Stimulated activated naive CD8-positive, alpha-beta T cell treated with anti-CD3 and anti-CD28 coated beads, Interleukin-15, amount 100 ng/mL, for 72 hours (primary cell): ENCODE measurements at regions not wholly inside any gene's neighbourhood (a gene's known extent, or its start where the extent isn't known, plus 50 kb on each side); places are given as distances from the start of the nearest gene placed in this dataset.
"Not testable (repeated sequence)": the region's sequence is repeated elsewhere in the genome, so short reads cannot be mapped to it uniquely, and the experiment has no call there.

Experiments
- ATAC-seq: fragments of 150-1000 bp; cut with Tn5 transposase; 2 replicates; pipeline ENCODE4 v1.10.0; 2021; ENCODE audit warnings: mild to moderate bottlenecking, moderate library complexity
- DNase-seq, 2 donors: peaks; one replicate each; pipeline ENCODE4 v3.0.0; 2021 to 2022
- H3K27ac Mint-ChIP-seq, 2 donors: one replicate each; pipeline ENCODE4 v1.8.0; 2022; ENCODE audit warnings: mild to moderate bottlenecking in 2 of 2, mixed read lengths in 2 of 2, moderate library complexity in 2 of 2
- H3K27me3 Mint-ChIP-seq: one replicate; pipeline ENCODE4 v1.8.0; 2022; ENCODE audit warnings: mixed read lengths
- H3K4me1 Mint-ChIP-seq: one replicate; pipeline ENCODE4 v1.8.0; 2022; ENCODE audit warnings: mild to moderate bottlenecking, mixed read lengths
- H3K4me3 Mint-ChIP-seq, 2 donors: one replicate each; pipeline ENCODE4 v1.8.0; 2022; ENCODE audit warnings: mild to moderate bottlenecking in 2 of 2, mixed read lengths in 2 of 2, moderate library complexity in 1 of 2
- H3K9me3 Mint-ChIP-seq, 2 donors: one replicate each; pipeline ENCODE4 v1.8.0; 2022; ENCODE audit warnings: mixed read lengths in 2 of 2

- H3K9me3 Mint-ChIP-seq, result no peaks in the 10 kb centered on the region
Observed at GRCh38 chr10:14438576-14438975, 107.9 kb upstream of the FRMD4A start.

GRCh38 chr10:14438057-14438456 lies 107.3 kb upstream of the FRMD4A start:
- Mint-ChIP-seq H3K4me3 (no peak overlapping the region), H3K27me3 (peaks cover 46% of the 10 kb centered on the region), H3K9me3 (no peaks in the 10 kb centered on the region), H3K4me1 (no peaks in the 10 kb centered on the region), H3K27ac (no peak overlapping the region)
- DNase-seq (no peak), ATAC-seq (no peak)

More at GRCh38 chr10:14438576-14438975, 107.9 kb upstream of the FRMD4A start:
- DNase-seq, result no peak
- Mint-ChIP-seq H3K27me3 (peaks cover 43% of the 10 kb centered on the region), H3K4me3 (no peak overlapping the region), H3K27ac (no peak overlapping the region), H3K4me1 (no peaks in the 10 kb centered on the region)
- no peak for ATAC-seq

GRCh38 chr10:14435976-14436632 lies 105.4 kb upstream of the FRMD4A start:
- Mint-ChIP-seq H3K27ac (no peak overlapping the region), H3K4me1 (no peaks in the 10 kb centered on the region), H3K4me3 (no peak overlapping the region), H3K27me3 (peaks cover 33% of the 10 kb centered on the region), H3K9me3 (no peaks in the 10 kb centered on the region)
- no peak for DNase-seq
- ATAC-seq, result no peak

- peaks cover 31% of the 10 kb centered on the region for H3K27me3 Mint-ChIP-seq
- H3K4me3 Mint-ChIP-seq, result no peak overlapping the region
- no peak for ATAC-seq
- DNase-seq, result no peak
- no peak overlapping the region for H3K27ac Mint-ChIP-seq
- no peaks in the 10 kb centered on the region for H3K4me1 Mint-ChIP-seq
- H3K9me3 Mint-ChIP-seq, result no peaks in the 10 kb centered on the region
Observed at GRCh38 chr10:14433147-14433546, 102.4 kb upstream of the FRMD4A start.

GRCh38 chr10:14431868-14432267 lies 101.1 kb upstream of the FRMD4A start:
- ATAC-seq (no peak), DNase-seq (no peak)
- Mint-ChIP-seq H3K9me3 (peaks cover 0 to 4% of the 10 kb centered on the region in 2 donors), H3K4me1 (no peaks in the 10 kb centered on the region), H3K27me3 (peaks cover 40% of the 10 kb centered on the region), H3K4me3 (no peak overlapping the region), H3K27ac (no peak overlapping the region)

GRCh38 chr10:14429043-14429700 lies 98.4 kb upstream of the FRMD4A start:
- H3K9me3 Mint-ChIP-seq, result peaks cover 0 to 4% of the 10 kb centered on the region in 2 donors
- ATAC-seq, result no peak
- H3K4me1 Mint-ChIP-seq, result no peaks in the 10 kb centered on the region
- no peak overlapping the region for H3K4me3 Mint-ChIP-seq
- no peak overlapping the region for H3K27ac Mint-ChIP-seq
- H3K27me3 Mint-ChIP-seq, result peaks cover 32% of the 10 kb centered on the region
- DNase-seq, result no peak

- H3K4me3 Mint-ChIP-seq, result no peak overlapping the region
- H3K27me3 Mint-ChIP-seq, result peaks cover 23% of the 10 kb centered on the region
- H3K27ac Mint-ChIP-seq, result peak overlapping the region in 1 of 2 donors; percentile 72
- no peak for ATAC-seq
- no peaks in the 10 kb centered on the region for H3K4me1 Mint-ChIP-seq
- no peak for DNase-seq
- H3K9me3 Mint-ChIP-seq, result peaks cover 0 to 4% of the 10 kb centered on the region in 2 donors
Observed at GRCh38 chr10:14425034-14425433, 94.3 kb upstream of the FRMD4A start.

GRCh38 chr10:14423111-14423744 lies 92.5 kb upstream of the FRMD4A start:
- Mint-ChIP-seq H3K9me3 (peaks cover 0 to 4% of the 10 kb centered on the region in 2 donors), H3K4me3 (no peak overlapping the region), H3K27ac (no peak overlapping the region), H3K27me3 (peaks cover 10% of the 10 kb centered on the region), H3K4me1 (no peaks in the 10 kb centered on the region)
- no peak for DNase-seq
- ATAC-seq, result no peak

- DNase-seq (no peak), ATAC-seq (no peak)
- Mint-ChIP-seq H3K4me1 (no peaks in the 10 kb centered on the region), H3K27me3 (peaks cover 9% of the 10 kb centered on the region), H3K4me3 (no peak overlapping the region), H3K9me3 (peaks cover 0 to 1% of the 10 kb centered on the region in 2 donors), H3K27ac (no peak overlapping the region)
Observed at GRCh38 chr10:14422431-14422830, 91.7 kb upstream of the FRMD4A start.

GRCh38 chr10:14421941-14422340 lies 91.2 kb upstream of the FRMD4A start:
- no peaks in the 10 kb centered on the region for H3K4me1 Mint-ChIP-seq
- no peaks in the 10 kb centered on the region for H3K9me3 Mint-ChIP-seq
- H3K27me3 Mint-ChIP-seq, result peaks cover 11% of the 10 kb centered on the region
- DNase-seq (no peak), ATAC-seq (no peak)
- H3K27ac Mint-ChIP-seq, result no peak overlapping the region
- no peak overlapping the region for H3K4me3 Mint-ChIP-seq

GRCh38 chr10:14417336-14417735 lies 86.6 kb upstream of the FRMD4A start:
- H3K27ac Mint-ChIP-seq, DNase-seq, ATAC-seq, H3K4me3 Mint-ChIP-seq, H3K4me1 Mint-ChIP-seq, H3K9me3 Mint-ChIP-seq: not testable (repeated sequence)
- peaks cover 53% of the 10 kb centered on the region for H3K27me3 Mint-ChIP-seq

GRCh38 chr10:14416308-14416700 lies 85.6 kb upstream of the FRMD4A start:
- peak overlapping the region in 1 of 2 donors; percentile 12 for H3K27ac Mint-ChIP-seq
- no peak for ATAC-seq
- H3K27me3 Mint-ChIP-seq, result peaks cover 60% of the 10 kb centered on the region
- H3K4me3 Mint-ChIP-seq, result no peak overlapping the region
- no peaks in the 10 kb centered on the region for H3K4me1 Mint-ChIP-seq
- no peak for DNase-seq
- peaks cover 0 to 6% of the 10 kb centered on the region in 2 donors for H3K9me3 Mint-ChIP-seq

GRCh38 chr10:14415676-14416307 lies 85.1 kb upstream of the FRMD4A start:
- no peak overlapping the region for H3K27ac Mint-ChIP-seq
- peaks cover 5% of the 10 kb centered on the region for H3K4me1 Mint-ChIP-seq
- H3K9me3 Mint-ChIP-seq, result peaks cover 4 to 11% of the 10 kb centered on the region in 2 donors
- no peak overlapping the region for H3K4me3 Mint-ChIP-seq
- ATAC-seq (no peak), DNase-seq (no peak)
- peaks cover 60% of the 10 kb centered on the region for H3K27me3 Mint-ChIP-seq

GRCh38 chr10:14414901-14415300 lies 84.2 kb upstream of the FRMD4A start:
- Mint-ChIP-seq H3K9me3 (peaks cover 9 to 18% of the 10 kb centered on the region in 2 donors), H3K27ac (no peak overlapping the region), H3K4me1 (peaks cover 12% of the 10 kb centered on the region), H3K4me3 (no peak overlapping the region), H3K27me3 (peaks cover 60% of the 10 kb centered on the region)
- ATAC-seq (no peak), DNase-seq (no peak)

- Mint-ChIP-seq H3K4me3 (no peak overlapping the region), H3K27ac (no peak overlapping the region), H3K27me3 (peaks cover 60% of the 10 kb centered on the region), H3K4me1 (peaks cover 26% of the 10 kb centered on the region), H3K9me3 (peaks cover 15 to 25% of the 10 kb centered on the region in 2 donors)
- DNase-seq, result no peak
- no peak for ATAC-seq
Observed at GRCh38 chr10:14413523-14413922, 82.8 kb upstream of the FRMD4A start.

- Mint-ChIP-seq H3K27me3 (peaks cover 63% of the 10 kb centered on the region), H3K9me3 (peaks cover 15 to 25% of the 10 kb centered on the region in 2 donors), H3K4me3 (no peak overlapping the region), H3K4me1 (peaks cover 31% of the 10 kb centered on the region), H3K27ac (no peak overlapping the region)
- DNase-seq (no peak), ATAC-seq (no peak)
Observed at GRCh38 chr10:14412624-14413023, 81.9 kb upstream of the FRMD4A start.
